Tibial nerve (tissue), 4 donors: ENCODE measurements at regions not wholly inside any gene's neighbourhood (a gene's known extent, or its start where the extent isn't known, plus 50 kb on each side); places are given as distances from the start of the nearest gene placed in this dataset.

Experiments
- DNase-seq, 2 donors: peaks; one replicate each; pipeline ENCODE4 v3.0.0-alpha.2; 2019; ENCODE audit warnings: low spot score in 2 of 2
- H3K27ac ChIP-seq, 4 donors: fragments of 200-600 bp; sonication (generic) in 3 of 4; one replicate each; pipeline ENCODE4 v1.5.1; 2017 to 2019; ENCODE audit warnings: mild to moderate bottlenecking in 1 of 4
- H3K27me3 ChIP-seq, 2 donors: fragments of 200-600 bp; sonication (generic) in 1 of 2; one replicate each; pipeline versions ENCODE4 v1.5.1 to v1.6.0; 2017 to 2019
- H3K36me3 ChIP-seq, 3 donors: fragments of 200-600 bp; sonication (generic); one replicate each; pipeline ENCODE4 v1.5.1; 2018 to 2019
- H3K4me1 ChIP-seq, 4 donors: fragments of 200-600 bp; sonication (generic) in 3 of 4; one replicate each; pipeline ENCODE4 v1.5.1; 2017 to 2019
- H3K4me3 ChIP-seq, 4 donors: fragments of 200-600 bp; sonication (generic) in 3 of 4; one replicate each; pipeline ENCODE4 v1.5.1; 2017 to 2019; ENCODE audit warnings: mild to moderate bottlenecking in 1 of 4, moderate library complexity in 1 of 4
- H3K9me3 ChIP-seq, 4 donors: fragments of 200-600 bp; sonication (generic) in 3 of 4; one replicate each; pipeline ENCODE4 v1.5.1; 2017 to 2019
- EP300 ChIP-seq, 2 donors: sonication (generic); formaldehyde crosslinking; IDR thresholded peaks; one replicate each; pipeline ENCODE4 v1.6.1; 2017; ENCODE audit warnings: antibody characterized with exemption in 2 of 2, mild to moderate bottlenecking in 1 of 2
- POLR2A ChIP-seq, 2 donors: fragments of 450-650 bp; IDR thresholded peaks; one replicate each; pipeline ENCODE4 v1.6.1; 2017; ENCODE audit warnings: antibody characterized with exemption in 2 of 2, mild to moderate bottlenecking in 2 of 2, moderate library complexity in 2 of 2
- WGBS, 2 donors: methylation state at CpG; one replicate each; pipeline ENCODE4 v1.1.5; 2018; 5-methylcytosine and 5-hydroxymethylcytosine counted together
- TF ChIP-seq, protein P1 (sequence below), 5 experiments: fragments of 200-600 bp in 3 of 5; fragments of 450-650 bp in 2 of 5; sonication (generic) in 3 of 5; IDR thresholded peaks; one replicate each; pipeline ENCODE4 v1.5.1; 2016 to 2019; ENCODE audit warnings: antibody characterized with exemption in 5 of 5, mild to moderate bottlenecking in 3 of 5, moderate library complexity in 2 of 5

DNA sequence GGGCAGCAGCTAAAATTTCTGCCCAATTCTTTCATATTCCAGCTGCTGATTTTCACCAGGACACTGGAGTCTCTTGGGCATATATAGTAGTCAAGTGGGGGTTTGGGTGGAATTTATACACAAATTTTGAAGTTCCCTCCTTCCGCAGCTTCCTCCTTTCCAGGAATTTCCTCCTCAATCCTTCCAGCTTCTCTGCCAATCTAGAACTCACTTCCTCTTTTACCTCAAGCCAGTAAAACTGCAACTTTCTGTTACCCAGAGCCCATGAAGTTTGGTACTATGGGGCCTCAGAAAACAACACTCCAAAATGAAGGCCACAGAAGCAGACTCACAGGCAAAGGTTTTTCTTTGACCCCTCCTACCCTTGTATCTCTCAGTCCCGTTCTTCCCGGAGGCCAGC lies 51.7 kb upstream of the G2E3 start:
- Histone ChIP-seq H3K4me3 (no peak overlapping the region), H3K27me3 (no peaks in the 10 kb centered on the region), H3K4me1 (no peaks in the 10 kb centered on the region), H3K36me3 (no peaks in the 10 kb centered on the region), H3K27ac (no peak overlapping the region), H3K9me3 (no peaks in the 10 kb centered on the region)
- 88 to 90% methylated on average over 3 of the region's 3 CpGs for WGBS, 2 donors
- no peak for DNase-seq
- no peak for TF ChIP-seq POLR2A (IDR thresholded peaks at IDR 0.05)
- TF ChIP-seq, protein P1, sequence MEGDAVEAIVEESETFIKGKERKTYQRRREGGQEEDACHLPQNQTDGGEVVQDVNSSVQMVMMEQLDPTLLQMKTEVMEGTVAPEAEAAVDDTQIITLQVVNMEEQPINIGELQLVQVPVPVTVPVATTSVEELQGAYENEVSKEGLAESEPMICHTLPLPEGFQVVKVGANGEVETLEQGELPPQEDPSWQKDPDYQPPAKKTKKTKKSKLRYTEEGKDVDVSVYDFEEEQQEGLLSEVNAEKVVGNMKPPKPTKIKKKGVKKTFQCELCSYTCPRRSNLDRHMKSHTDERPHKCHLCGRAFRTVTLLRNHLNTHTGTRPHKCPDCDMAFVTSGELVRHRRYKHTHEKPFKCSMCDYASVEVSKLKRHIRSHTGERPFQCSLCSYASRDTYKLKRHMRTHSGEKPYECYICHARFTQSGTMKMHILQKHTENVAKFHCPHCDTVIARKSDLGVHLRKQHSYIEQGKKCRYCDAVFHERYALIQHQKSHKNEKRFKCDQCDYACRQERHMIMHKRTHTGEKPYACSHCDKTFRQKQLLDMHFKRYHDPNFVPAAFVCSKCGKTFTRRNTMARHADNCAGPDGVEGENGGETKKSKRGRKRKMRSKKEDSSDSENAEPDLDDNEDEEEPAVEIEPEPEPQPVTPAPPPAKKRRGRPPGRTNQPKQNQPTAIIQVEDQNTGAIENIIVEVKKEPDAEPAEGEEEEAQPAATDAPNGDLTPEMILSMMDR (IDR thresholded peaks at IDR 0.05): no peak
- TF ChIP-seq EP300 (IDR thresholded peaks at IDR 0.05): no peak
